NCI-H2107 treated with DMSO at 0.1 percent for 48 hours (cell line): ENCODE measurements at regions not wholly inside any gene's neighbourhood (a gene's known extent, or its start where the extent isn't known, plus 50 kb on each side); places are given as distances from the start of the nearest gene placed in this dataset.
"Not testable (repeated sequence)": the region's sequence is repeated elsewhere in the genome, so short reads cannot be mapped to it uniquely, and the experiment has no call there.

Experiments
- DNase-seq: peaks from one replicate; lab custom pipeline; 2025; ENCODE audit not compliant: unreplicated experiment; lab: John Stamatoyannopoulos, UW

DNA sequence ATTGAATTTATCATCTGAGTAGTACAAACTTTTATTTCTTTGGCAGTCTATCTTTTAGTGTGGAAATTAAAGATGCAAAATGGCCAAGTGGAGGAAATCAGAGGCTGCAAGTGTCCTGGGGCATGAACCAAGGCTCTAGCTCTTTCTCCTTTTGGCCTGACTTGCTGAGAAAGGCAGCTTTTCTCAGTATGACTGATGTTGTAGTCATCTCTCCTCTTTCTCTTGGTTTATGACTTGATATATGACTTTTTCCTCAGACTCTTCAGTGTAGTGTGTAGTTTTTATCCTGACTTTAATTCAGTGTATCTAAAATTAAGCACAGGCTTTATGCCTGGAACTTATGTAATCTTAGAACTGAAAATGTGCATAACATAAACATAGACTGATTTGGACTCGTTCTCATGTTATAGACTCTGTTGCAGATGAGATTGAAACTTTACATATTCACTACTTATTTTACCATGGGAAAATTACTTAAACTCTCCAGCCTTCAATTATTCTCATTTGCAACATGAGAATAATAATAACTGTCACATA, 65.7 kb downstream of the SLITRK5 start:
- no peak for DNase-seq

DNA sequence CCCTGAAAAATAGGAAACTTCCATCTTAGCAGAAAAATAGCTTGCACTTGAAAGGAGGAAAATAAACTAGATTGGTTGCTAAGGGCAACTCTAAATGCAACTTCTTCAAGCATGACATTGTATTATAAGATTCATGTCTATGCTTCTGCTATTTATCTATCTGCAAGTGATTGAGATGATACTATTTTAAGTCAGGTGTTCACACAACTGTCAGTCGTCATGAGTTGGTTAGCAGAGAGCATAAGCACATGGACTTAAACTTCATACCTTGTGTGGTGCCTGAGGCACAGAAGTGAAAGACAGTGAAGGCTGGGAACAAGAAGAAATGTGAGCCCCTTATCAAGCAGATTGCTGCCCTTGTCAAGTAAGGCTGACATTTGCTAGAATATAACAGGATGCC, 82.9 kb downstream of the SLITRK5 start:
- DNase-seq = no peak

DNA sequence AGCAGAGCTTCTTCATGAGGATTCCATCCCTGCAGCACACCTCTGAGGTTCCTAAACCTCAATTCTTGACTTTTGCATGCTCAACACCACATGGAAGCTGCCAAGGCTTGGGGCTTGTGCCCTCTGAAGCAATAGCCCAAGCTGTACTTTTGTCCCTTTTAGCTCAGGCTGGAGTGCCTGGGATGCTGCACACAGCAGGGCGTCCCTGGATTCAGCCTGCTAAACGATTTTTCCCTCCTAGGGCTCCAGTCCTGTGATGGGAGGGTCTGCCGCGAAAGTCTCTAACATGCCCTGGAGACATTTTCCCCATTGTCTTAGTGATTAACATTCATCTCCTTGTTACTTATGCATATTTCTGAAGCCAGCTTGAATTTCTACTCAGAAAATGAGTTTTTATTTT, 98.3 kb downstream of the SLITRK5 start:
- DNase-seq = no peak

GRCh38 chr13:87777387-87777786, 106.2 kb downstream of the SLITRK5 start:
- DNase-seq = no peak

GRCh38 chr13:87778128-87778527, 107.0 kb downstream of the SLITRK5 start:
- no peak for DNase-seq

DNA sequence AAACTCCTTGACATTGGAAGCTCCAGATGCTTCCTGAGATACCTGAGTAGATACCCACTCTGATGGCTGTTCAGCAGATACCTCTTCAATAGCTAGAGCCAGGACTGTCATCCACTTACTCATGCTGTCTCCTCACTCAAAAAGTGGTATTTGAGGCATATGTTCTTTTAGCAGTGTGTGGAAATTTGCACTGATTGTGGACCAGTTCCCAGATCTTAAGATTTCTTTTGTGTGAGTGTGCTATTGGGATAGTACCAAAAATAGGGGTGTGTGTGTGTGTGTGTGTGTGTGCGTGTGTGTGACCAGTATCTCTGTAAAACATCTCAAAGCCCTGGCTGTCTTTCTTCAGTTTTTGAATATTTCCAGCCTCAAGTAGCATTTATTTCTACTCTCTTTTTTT, 108.3 kb downstream of the SLITRK5 start:
- DNase-seq = no peak

DNA sequence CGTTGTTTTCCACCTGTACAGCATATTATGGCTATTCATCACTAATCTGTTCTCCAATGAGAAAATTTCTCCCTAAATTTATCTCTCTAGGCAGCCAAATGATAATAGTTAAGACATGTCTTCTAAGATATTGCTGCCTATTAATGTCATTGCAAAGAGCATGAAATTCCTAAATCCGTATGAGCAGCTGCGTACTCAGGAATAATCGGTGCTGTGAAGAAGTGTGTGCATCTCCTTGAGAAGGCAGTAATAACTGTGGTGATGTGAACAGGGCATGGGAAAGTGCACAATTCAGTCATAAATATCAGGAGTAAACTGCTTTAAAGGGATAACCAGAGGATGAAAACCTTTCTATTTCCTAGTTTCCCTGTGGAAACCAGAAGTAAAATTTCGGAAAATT, 112.2 kb downstream of the SLITRK5 start:
- no peak for DNase-seq

- no peak for DNase-seq
Observed at GRCh38 chr13:87788363-87788762, 117.2 kb downstream of the SLITRK5 start.

- no peak for DNase-seq
Observed at GRCh38 chr13:87792878-87793277, 121.7 kb downstream of the SLITRK5 start.

DNA sequence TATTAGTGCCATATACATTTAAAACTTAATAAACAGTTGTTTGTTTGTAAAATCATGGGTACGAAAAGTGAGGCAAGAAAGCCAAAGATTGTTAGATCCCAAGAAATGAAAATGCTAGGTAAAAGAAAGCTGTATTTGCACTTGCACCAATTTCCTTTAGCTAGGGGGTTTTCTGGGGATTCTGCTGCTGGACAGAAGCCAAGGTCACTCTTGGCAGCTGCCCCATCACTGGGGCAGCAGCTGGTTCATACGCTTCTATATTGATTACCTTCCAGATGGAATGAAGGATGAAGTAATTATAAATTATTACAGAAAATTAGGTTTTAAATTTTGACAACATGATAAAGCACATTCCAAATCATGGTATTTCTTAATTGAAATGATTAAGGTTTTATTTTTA, 127.4 kb downstream of the SLITRK5 start:
- DNase-seq = no peak

GRCh38 chr13:87810391-87810801, 139.2 kb downstream of the SLITRK5 start:
- no peak for DNase-seq

DNA sequence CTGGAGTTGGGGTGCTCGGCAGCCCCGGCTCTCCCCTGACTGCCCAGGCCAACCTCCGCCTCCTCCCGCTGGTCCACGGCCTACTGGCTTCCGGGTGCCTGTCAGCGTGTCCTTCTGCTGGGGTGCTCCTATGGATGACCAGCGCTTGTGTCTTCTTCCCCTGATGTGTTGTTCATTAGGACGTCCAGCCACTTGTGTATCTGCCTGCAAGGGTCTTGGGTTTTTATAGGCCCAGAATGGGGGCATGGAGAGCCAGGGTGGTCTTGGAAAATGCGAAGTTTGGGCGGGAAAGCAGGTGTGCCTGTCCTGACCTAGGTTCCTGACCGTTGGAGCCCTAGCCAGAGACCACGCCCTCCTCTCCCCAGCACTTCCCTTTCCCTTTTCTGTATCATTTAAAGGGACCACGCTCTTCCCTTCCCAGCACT, 139.8 kb downstream of the SLITRK5 start:
- no peak for DNase-seq

GRCh38 chr13:87814403-87814802, 143.2 kb downstream of the SLITRK5 start:
- no peak for DNase-seq

- no peak for DNase-seq
Observed at GRCh38 chr13:87820241-87820640, 149.1 kb downstream of the SLITRK5 start.

GRCh38 chr13:87821512-87821911, 150.3 kb downstream of the SLITRK5 start:
- DNase-seq = no peak

DNA sequence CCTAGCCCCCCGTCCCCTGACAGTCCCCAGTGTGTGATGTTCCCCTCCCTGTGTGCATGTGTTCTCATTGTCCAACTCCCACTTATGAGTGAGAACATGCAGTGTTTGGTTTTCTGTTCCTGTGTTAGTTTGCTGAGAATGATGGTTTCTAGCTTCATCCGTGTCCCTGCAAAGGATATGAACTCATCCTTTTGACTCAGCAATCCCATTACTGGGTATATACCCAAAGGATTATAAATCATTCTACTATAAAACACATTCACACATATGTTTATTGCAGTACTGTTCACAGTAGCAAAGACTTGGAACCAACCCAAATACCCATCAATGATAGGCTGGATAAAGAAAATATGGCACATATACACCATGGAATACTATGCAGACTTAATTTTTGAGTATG, 155.1 kb downstream of the SLITRK5 start:
- DNase-seq = not testable (repeated sequence)

DNA sequence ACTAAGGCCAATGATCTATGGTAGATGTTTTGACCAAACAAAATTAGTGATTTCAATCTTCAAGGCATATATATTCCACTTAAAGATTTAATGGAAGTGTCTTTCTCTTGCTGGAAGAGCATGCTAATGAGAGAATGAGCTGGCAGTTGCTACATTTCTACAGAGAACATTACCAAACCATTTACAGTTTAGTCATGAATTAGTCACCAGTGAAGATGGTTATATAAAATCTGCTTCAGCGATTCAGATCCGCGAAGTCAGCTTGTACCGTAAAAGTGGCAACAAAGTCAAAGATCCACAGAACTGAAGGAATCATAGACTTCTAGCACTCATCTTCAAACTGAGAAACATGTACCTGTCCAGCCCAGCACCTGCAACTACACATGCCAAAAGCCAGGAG, 156.3 kb downstream of the SLITRK5 start:
- no peak for DNase-seq

- DNase-seq = no peak
Observed at GRCh38 chr13:87837522-87837921, 166.4 kb downstream of the SLITRK5 start.

DNA sequence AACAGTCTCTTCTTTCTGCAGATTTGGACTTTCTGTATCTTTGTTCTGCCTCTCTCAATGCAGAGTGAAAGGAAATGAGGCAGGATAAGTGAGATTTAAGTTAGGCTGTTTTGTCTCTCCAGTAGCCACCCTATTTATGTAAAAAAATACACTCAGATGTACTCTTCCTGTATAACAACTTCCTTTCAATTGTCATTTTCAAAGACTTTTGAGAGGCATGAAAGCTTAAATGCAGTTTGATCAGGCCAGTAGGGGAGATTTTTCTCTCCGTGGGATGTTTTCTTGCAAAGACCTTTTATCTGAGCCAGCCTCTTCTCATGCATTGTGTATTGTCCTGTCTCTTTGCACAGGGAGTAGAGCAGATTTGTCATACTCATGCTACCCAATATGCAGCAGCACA, 166.8 kb downstream of the SLITRK5 start:
- DNase-seq = no peak

GRCh38 chr13:87851410-87851809, 180.2 kb downstream of the SLITRK5 start:
- no peak for DNase-seq

- no peak for DNase-seq
Observed at GRCh38 chr13:87855553-87855952, 184.4 kb downstream of the SLITRK5 start.

DNA sequence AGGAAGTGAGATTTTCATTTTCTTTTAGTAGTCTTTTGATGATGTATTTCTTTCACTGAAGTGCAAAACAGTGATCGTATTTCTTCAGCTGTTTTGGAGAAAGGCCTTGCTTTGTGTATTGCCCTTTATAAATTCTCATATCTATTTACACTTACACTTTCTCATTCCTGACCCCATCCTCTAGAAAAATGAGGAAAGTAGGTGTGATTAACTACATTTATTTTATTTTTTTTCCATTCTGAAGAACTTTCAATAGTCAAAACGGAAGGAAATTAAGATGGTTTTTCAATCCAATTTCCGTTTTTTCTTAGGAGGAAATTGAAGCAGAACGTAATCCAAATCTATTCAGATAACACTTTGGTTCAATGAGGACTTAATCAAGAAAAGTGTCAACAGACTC, 188.1 kb downstream of the SLITRK5 start:
- no peak for DNase-seq

DNA sequence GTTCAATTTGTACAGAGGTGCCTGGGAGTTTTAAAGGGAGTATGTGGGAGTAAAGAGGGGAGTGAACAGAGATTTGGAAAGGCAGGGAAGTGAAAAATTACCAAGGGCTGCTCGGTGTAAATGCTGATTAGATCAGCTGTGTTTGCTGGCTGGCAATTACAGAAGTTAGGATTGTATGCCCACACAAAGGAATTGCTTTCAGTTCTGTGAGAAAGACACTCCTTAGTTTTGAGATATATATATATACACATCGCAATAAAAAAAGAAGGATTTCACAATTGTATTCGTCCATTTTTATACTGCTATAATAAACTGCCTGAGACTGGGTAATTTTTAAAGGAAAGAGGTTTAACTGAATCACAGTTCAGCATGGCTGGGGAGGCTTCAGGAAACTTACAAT, 196.3 kb downstream of the SLITRK5 start:
- DNase-seq = no peak

- DNase-seq = no peak
Observed at GRCh38 chr13:87868731-87869130, 197.6 kb downstream of the SLITRK5 start.
